Activated T-helper 17 cell treated with anti-CD3 and anti-CD28 coated beads, Interleukin-2, amount 50 U/mL, for 72 hours (primary cell): ENCODE measurements at regions not wholly inside any gene's neighbourhood (a gene's known extent, or its start where the extent isn't known, plus 50 kb on each side); places are given as distances from the start of the nearest gene placed in this dataset.

Experiments used
- ATAC-seq: fragments of 150-1000 bp; cut with Tn5 transposase; replicated peaks from 2 replicates; pipeline ENCODE4 v1.10.0; 2021; ENCODE audit warnings: mild to moderate bottlenecking, moderate library complexity
- H3K27ac Mint-ChIP-seq: one replicate; pipeline ENCODE4 v1.8.0; 2022; ENCODE audit warnings: mixed read lengths
- H3K27me3 Mint-ChIP-seq: one replicate; pipeline ENCODE4 v1.8.0; 2022; ENCODE audit warnings: mixed read lengths
- H3K36me3 Mint-ChIP-seq: one replicate; pipeline ENCODE4 v1.8.0; 2022; ENCODE audit warnings: low read depth, mild to moderate bottlenecking, mixed read lengths
- H3K4me1 Mint-ChIP-seq: one replicate; pipeline ENCODE4 v1.8.0; 2022; ENCODE audit warnings: mixed read lengths
- H3K4me3 Mint-ChIP-seq: one replicate; pipeline ENCODE4 v1.8.0; 2022; ENCODE audit warnings: mild to moderate bottlenecking, mixed read lengths
- H3K9me3 Mint-ChIP-seq: one replicate; pipeline ENCODE4 v1.8.0; 2022; ENCODE audit warnings: mixed read lengths

DNA sequence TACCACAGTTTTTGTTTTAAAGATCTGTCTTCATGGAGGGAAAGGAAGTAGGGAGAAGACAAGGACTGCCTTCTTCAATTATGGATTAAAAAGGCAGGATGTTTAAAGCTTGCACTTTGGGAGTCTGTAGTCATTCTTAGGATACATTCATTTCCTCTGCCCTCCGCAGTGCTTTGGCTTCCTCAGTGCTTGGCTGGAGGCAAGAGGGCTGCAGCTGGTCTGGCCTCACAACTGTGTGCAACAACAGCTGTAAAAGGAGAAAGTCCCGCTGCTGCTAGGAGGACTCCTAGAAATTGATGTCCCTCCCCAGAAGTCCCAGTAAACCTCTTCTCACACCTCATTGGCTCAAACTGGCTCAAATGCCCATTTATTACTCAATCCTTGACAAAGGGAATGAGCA lies 54.4 kb upstream of the PPP2R3A start:
- no peak for ATAC-seq
- Mint-ChIP-seq H3K4me3 (no peak overlapping the region), H3K9me3 (no peaks in the 10 kb centered on the region), H3K27me3 (peaks cover 9% of the 10 kb centered on the region), H3K4me1 (no peaks in the 10 kb centered on the region), H3K36me3 (no peaks in the 10 kb centered on the region), H3K27ac (no peak overlapping the region)

GRCh38 chr3:135915206-135915605 lies 50.3 kb upstream of the PPP2R3A start:
- Mint-ChIP-seq H3K4me3 (no peak overlapping the region), H3K27ac (no peak overlapping the region), H3K36me3 (no peaks in the 10 kb centered on the region), H3K4me1 (no peaks in the 10 kb centered on the region), H3K27me3 (peaks cover 14% of the 10 kb centered on the region), H3K9me3 (no peaks in the 10 kb centered on the region)
- ATAC-seq, result no peak
